Suppressor macrophage (primary cell): ENCODE measurements at regions not wholly inside any gene's neighbourhood (a gene's known extent, or its start where the extent isn't known, plus 50 kb on each side); places are given as distances from the start of the nearest gene placed in this dataset.

ENCODE experiments used
- DNase-seq, 4 experiments: peaks; one replicate each; pipeline ENCODE4 v3.0.0-alpha.2; 2020 to 2022

DNA sequence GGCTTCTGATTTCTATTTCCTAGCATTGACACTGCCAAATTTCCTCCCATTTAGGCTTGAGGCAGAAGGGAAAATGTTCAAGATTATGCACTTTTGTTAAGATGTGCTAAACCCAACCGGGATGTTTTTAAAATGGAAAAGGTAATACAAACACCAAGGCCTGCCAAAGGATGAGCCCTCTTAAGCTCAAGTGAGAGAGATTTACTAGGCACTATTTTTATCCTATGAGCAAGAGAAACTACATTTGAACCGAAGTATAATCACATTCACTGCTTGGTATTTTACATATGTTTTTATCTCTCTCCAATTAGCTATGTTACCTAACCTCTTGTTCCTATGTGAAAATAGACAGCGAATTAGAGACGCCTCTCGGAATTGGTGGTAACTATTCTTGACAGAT lies 295.8 kb downstream of the GABRB3 start:
- no peak for DNase-seq

DNA sequence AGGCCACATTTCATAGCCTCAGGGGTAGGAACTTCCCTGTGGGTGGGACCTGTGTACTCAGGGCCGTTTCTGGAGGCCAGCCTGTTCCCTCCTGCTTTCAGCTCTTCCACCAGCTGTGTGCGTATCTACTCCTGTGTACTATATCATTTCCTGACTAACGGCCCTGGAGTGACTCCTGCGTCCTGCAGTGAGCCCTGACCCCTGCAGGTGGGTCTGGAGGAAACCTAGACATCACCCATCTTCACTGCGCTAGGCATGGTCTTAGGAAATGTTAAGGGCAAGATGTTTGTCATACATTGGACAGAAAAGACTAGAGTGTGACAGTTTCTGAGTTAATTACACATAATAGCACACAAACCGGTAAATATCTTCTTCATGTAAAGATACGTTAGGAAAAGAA lies 297.3 kb downstream of the GABRB3 start:
- no peak for DNase-seq

DNA sequence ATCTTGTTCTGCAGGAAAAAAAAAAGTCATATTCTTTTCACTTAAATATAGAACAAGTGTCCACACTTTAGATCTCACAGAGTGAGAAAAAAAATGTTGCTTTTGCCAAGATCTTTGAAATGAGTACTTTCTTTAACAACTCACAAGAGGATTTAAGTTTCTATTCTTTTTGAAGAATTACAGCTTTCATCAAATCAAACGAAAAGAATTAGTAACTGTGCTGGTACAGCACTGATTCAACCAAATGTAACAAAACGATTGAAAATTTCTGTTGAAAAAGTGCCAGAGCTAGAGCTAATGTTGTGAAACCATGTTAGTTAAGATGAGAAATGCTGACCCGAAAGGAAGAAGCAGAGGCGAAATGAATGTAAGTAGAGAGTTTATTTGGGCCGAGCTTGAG lies 300.2 kb downstream of the GABRB3 start:
- no peak for DNase-seq

DNA sequence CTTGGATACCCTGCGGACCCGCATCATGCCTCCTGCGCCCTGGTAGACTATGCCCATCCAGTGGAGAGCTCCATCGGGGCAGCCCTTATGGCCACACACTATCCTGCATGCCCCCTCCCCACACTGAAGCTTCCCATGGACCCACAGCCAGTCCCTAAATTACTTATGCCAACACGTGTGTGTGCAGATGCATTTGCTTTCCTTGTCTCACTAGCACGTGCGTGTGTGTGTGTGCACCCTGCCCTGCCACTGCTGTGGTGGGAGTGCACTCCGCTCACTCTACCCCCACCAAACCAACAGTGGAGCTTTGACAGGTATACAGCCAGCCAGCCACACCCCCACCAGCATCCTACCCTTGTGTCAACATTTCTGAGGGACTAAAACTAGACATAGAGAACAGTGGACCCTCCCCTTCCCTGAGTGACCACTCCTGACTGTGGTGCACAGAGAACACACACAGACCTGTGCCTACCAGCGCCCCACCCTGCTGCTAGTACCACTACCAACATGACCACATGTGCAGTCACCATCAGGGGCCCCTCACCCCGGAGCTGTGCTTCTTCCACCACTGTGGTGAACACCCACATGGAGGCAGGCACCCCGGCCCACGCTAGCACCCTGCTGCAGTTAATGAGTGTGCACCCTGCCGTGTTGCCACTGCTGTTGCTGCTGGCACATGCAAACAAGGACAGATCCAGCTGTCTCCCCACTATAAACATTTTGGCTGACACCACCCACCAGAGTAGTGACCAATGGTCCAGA lies 310.8 kb downstream of the GABRB3 start:
- DNase-seq, result no peak

DNA sequence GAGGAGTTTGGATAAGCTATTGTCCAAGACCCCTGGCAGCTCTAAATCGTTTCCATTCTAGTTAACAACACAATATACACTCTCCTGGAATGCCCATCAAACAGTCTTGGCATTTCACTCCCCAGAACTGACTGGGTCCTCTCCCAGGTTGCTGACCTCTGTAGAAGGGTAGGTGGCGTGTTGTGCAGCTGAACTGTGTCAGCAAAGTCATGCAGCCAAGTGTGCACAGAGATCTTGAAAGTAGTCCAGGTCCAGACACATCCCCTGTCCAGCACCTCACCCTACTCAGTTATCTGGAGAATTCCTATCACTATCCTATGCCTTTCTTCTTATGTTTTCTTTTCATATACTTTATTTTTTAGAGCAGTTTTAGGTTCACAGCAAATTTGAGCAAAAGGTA lies 312.7 kb downstream of the GABRB3 start:
- no peak for DNase-seq

DNA sequence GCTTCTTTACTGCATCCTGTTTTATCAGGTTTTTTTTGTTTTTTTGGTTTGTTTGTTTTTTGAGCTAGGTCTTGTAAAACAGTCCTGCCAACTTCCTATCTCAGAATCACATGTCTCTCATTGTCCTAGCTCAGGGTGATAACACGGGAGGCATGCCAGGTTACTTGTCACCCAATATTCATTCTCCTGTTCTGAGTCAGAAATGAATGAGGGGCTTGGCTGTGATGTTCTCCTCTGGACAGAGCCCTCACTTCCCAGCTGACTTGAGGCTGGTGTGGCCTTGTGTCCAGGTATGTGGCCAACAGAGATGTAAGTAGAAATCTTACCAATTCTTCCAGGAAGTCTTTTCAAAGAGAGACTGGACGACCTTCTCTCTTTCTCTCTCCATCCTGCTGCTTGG lies 317.0 kb downstream of the GABRB3 start:
- DNase-seq, result no peak

DNA sequence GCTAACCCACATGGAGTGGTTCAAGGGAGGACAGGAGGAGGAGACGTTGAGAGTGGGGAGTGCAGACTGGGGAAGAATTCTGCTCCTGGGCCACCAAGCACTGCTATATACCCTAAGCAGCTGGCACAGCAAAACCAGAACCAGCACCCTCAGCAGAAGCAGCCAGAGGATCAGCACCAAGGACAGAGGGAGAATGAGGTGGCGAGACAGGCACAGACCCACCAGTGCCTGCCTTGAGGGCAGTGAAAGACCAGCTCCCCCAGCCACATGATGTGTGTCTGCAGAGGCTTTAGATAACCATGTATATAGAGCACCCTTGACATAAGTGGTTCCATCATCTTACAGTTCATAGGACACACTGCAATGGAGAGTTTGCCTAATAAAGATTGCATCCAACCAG lies 319.0 kb downstream of the GABRB3 start:
- DNase-seq, result no peak

DNA sequence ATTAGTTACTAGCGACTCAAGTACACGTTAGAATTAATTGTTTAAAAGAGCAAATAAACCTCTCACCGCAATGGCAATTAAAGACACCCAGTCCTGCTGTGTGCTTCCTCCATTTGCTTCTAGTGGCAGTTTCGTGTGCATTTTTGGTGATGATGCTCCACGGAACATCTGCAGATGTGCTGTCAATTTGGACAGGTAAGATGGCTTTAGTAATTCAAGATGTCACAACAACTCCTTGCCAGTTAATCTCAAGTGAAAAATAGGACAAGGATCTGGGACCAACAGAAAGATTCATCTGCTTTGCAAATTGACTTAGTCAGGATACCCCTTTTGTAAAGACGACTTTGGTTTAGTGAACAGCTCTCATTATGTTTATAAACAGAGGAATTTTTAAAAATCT lies 320.9 kb downstream of the GABRB3 start:
- DNase-seq, result no peak

DNA sequence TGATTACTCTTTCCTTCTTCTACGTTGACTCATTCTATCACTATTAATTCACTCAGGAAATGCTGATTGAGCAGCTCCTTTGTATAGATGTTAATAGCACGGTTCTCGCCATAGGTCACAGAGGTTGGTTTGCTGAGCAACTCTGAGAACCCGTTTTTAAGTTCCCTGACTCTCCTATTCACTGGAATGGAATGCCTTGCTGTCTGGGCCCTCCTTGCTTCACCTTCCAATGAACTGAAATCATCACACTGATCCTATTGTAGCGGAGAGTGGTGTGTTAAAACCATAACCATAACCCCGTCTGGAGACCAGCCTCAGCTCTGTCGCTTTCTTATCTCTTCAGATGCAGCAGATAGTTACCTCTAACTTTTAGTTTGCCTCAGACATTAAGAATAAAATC lies 323.6 kb downstream of the GABRB3 start:
- no peak for DNase-seq

DNA sequence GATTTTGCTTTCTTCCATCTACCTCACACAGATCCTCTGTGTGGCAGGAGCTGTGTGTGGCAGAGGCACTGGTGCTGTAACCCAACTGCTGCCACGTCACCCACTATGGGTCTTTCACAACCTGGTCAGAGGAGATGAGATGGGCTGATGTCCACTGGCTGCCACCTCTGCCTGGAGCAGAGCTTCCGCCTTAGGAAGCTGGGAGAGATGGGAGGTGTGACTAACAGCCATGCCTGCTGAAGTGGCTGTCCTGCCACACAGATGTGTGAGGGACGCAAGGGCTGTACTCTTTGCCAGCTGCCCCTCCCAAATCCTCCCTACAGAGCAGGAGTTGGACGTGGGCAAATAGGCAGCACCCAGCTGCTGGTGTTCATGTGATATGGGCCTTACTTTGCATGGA lies 329.5 kb downstream of the GABRB3 start:
- DNase-seq, result no peak

DNA sequence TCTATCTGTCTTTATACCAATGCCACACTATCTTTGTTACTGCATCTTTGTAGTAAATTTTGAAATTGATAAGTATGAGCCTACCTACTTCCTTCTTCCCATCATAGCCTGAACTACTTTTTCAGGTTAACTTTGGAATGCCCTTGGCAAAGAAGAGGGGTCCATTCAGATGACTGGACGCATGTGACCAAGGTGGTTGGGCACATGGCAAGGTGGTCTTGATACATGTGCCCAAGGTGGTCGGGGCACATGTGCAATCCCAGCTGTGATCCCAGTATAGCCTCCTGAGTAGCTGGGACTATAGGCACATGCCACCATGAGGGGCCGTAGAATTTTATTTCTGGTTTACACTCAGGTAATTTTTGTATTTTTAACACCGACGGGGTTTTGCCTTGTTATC lies 330.2 kb downstream of the GABRB3 start:
- DNase-seq, result no peak

DNA sequence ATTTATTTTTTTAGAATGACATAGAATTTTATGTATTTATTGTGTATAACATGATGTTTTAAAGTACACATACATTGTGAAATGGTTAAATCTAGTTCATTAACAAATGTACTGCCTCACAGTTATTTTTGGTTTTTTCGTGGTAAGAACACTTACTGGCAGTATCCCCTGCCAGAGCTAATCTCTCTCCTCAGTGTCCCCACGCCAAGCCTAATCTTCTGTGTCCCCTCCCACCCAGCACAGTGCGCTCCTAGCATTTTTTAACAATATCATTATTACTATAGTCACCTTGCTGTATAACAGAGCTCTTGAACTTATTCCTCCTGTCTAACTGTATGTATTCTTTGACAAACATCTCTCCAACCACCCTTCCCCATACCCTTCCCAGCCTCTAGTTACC lies 333.2 kb downstream of the GABRB3 start:
- no peak for DNase-seq

DNA sequence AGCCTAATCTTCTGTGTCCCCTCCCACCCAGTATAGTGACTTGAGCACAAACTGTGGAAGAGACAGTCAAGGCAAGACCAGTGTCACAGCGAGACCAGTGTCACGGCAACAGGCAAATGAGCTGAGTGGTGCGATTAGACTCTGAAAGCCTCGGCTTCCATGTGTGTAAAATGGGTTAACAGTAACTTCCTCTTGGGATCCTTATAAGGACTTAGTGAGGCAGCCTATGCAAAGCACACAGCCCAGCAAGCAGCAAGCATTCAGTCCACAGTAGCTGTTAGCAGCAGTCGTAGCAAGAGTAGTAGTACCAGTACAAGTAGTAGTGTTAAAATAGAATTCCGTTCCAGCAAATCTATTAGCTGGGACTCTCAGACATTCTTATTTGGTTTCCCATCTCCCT lies 334.1 kb downstream of the GABRB3 start:
- no peak for DNase-seq

DNA sequence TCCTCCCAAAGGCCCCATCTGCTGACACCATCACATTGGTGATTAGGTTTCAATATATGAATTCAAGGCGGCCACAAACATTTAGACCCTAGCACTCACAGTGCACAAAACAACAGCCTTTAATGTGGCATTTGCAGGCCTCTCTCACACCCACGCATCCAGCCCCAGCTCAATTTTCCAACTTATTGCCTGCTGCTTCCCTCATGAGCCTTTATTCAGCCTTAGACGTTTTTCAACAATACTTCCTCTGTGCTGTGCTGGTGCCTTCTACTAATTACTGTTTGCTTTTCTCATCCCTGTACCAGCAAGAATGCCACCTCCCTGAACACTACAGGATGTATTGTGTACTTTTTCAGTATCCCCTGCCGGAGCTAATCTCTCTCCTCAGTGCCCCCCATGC lies 334.6 kb downstream of the GABRB3 start:
- no peak for DNase-seq

DNA sequence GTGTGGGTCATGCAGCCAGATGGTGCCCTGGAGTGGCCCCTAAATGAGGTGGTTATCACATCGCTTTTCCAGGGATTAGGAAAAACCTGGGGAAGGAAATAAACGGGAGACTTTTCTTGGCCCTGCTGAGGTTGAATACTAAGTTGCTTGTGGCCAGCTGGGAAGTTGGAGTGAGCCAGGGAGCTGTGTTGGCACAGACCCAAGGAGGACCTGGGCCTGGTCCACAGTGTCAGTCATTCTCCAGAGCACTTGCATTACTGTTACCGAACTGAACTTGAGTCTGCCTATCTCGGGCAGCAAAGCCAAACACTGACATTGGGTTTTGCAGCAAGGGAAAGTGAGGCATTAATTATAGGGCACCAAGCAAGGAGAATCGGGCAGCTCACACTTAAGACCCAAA lies 339.0 kb downstream of the GABRB3 start:
- no peak for DNase-seq

DNA sequence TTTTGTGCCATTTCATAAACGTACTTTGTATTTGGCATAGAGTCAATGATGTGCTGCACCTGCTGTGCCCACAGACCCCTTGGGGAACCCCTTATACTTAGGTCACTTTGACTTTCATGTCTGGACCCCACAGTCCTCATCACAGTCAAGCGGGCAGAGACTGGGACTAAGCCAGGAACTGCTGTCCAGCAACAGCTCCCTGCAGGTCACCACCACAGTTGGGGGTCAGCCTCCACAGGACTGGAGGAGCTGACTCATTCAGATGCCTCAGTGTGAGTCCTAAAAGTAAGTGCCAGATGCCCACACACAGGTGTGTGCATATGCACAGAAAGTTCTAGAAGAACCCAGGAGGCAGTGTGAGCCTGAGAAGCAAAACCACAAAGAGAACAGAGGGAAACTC lies 339.8 kb downstream of the GABRB3 start:
- DNase-seq, result no peak

DNA sequence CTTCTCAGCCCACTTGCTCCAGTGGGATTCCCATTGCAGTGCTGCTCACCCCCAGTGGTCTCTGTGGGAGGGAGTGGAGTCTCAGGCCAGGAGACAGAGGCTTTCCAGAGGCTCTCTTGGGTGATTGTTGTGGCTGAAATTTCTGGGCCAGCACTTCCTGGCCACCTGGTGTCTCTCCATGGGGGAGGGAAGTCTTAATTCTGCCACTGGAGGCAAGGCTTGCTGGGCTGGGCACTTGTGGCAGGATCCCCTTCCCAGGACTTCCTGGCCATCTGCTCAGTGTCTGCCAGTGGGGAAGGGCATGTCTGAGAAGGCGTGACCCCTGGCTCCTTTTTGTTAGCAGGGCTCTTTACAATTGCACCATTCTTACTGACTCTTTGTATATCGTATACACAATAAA lies 351.8 kb downstream of the GABRB3 start:
- no peak for DNase-seq

DNA sequence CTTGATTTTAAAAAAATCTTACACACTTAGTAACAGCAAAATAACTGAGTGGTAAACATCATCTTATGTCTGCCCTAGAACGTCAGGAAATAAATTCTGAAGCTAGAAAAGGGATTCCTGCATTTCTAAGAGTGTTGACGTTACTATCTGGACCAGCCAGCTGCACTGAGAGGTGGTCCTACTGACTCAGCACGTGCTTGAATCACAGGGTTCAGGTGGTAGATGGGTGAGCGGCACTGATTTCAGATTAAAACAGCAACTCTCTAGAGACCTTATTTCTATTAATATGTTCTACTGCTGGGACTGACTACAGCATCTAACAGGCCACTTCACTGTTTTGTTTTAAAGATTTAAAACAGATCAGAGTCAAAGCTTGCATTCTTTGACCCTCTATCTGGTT lies 377.2 kb downstream of the GABRB3 start:
- no peak for DNase-seq

DNA sequence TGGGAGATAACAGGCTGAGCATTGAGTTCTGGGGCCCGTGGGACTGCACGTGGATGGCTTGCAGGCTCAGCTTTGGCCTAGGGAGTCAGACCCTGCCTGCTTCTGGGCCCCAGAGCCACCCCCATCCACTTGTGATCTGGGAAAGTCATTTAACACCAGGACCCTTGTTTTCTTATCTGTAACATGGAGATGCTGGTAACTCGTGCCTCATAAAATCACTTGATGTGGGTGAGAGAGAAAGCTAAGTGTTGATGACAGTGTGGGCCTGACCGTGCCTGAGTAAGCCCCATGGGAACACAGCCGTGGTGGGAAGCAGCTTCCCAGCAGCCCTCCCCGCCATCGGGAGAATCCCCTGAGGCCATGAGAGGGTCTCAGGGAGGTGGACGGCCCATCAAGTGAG lies 378.1 kb downstream of the GABRB3 start:
- no peak for DNase-seq

DNA sequence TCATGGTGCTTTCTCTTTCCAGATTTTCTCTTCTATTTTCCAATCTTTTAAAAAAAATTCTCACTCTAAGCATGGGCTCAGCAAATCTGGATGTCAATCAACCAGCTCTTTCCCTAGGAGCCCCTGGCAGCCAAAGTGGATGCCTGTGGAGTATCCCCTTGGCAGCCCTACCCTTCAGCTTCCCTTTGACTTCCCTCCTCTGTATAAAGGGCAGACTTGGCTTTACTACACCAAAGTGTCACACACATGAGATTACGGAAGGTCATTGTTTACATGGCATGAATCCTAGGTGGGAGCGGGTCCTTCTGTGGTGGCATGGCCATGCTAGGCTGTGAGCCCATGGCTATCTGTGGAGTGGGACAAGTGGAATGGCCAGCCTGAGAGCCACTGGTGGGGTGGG lies 379.9 kb downstream of the GABRB3 start:
- DNase-seq, result no peak

DNA sequence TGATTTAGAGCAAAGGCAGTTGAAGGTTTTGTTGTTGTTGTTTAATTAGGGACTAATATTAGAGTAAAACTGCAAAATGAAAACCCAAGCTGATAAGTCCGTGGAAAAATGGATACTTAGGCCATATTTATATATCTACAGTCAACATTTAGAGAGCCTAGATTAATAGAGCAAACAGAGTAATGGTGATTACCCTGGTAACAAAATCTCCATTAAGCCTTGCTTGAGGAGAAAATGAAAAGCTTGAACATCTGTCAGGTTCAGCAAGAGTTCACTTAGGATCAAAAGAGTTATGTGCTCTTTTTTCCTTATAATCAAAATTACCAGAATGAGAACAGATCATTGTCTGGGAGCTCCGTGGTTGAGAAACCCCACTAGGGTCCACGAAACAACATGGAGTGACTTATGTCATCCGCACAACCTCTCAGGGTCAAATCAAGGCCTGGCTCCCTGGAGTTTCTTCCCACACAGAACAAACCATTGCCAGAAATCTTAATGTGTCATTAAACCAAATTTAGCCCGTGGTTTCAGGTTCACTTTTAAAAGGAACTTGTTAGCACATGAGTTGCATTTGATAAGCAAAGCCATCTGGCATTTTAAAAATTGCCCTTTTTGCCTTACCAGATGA lies 381.2 kb downstream of the GABRB3 start:
- DNase-seq, result no peak

DNA sequence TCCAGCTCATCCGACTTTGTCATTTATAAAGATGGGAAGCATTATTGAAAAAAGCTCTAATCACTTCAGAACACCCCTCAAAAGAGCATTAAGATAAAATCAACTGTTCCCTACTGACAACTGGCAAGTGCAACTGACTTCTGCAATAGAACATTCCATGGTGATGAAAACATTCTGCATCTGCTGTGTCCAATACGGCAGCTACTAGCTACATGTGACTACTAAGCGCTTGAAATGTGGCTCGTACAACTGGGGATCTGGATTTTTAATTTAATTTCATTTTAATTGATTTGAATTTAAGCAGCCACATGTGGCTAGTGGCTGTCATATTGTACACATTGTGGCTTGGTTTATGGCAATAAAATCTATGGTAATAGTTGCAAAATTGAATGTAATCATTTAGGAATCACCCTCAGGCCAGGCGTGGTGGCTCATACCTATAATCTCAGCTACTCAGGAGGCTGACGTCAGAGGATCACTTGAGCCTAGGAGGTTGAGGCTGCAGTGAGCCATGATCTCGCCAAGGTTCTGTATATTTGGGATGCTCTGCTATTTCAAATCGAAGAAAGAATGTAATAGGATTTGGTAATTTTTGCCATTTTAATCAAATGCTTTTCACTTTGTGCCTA lies 390.3 kb downstream of the GABRB3 start:
- no peak for DNase-seq

DNA sequence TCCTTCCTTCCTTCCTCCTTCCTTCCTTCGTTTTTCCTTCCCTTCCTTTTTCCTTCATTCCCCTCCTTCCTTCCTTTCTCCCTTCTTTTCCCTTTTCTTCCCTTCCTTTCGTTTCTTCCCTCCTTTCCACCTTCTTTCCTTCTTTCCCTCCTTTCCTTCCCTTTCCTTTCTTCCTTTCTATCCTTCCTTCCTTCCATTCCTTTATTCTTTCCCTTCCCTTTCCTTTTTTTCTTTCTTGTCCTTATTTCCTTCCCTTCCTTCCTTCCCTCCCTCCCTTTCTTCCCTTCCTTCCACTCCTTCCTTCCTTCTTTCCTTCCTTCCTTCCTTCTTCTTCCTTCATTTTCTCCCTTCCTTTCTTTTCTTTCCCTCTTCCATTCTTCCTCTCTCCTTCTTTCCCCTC lies 394.6 kb downstream of the GABRB3 start:
- no peak for DNase-seq

DNA sequence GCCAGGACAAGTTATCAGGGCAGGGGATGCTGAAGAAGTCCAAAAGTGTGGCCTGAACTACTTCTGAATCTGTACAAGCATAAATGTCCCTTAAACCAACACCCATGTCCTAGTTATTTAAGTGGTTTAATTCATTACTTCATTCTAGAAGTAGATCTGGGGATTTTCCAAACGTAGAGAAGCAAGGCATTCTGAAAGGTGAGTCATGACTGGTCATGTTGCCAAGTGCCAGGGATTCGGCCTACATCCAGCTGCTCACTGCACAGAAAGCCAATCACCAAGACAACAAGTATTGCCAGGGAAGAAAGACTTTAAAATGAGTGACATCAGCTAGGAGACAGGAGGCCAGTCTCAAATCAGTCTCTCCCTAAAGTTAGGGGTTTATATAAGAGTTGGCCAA lies 396.6 kb downstream of the GABRB3 start:
- DNase-seq, result no peak
